ENCODE measurements at regions not wholly inside any gene's neighbourhood (a gene's known extent, or its start where the extent isn't known, plus 50 kb on each side); places are given as distances from the start of the nearest gene placed in this dataset.
"Not testable (repeated sequence)": the region's sequence is repeated elsewhere in the genome, so short reads cannot be mapped to it uniquely, and the experiment has no call there.

- ATAC-seq, result peak; percentile 78
Observed at GRCh38 chr1:192862271-192862670, 53.4 kb downstream of the RGS2 start.

- ATAC-seq, result no peak
Observed at GRCh38 chr1:192866241-192866868, 57.5 kb downstream of the RGS2 start.

DNA sequence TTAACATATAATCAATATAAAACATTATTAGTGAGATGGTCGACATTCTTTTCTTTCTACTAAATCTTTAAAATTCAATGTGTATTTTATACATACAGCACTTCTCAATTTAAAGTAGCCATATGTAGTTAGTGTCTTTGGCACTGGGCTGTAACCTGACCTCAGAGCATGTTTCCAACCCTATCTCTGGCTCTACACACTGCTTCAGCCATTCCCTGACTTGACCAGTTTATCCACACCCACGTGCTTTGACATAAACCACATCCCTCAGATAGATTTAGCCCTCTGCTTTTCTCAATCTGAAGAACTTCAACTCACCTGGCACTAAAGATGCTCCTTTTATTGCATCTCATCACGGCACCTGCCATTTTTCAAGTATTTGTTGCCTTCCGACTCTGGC is 58.3 kb downstream of the RGS2 start:
- ATAC-seq, result no peak

- ATAC-seq, result no peak
Observed at GRCh38 chr1:192869308-192869940, 60.6 kb downstream of the RGS2 start.

GRCh38 chr1:192872010-192872409 is 63.2 kb downstream of the RGS2 start:
- ATAC-seq, result no peak

DNA sequence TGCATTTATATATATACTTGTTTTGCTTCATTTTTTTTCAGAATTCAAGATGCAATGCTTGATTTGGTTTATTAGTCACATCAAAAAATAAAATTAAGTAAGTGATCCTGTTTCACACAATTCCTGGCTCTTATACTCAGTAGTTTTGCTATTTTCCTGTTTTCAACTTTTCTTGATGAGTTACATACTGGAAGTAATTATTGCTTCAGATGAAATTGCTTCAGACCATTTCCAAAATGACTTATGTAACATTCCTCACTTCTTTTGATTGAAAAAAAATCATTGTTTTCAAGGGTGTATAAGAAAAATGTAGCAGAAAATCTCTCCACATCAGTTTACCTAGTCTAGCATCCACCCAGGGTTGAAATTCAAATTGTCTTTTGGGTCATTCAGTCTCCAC is 65.0 kb downstream of the RGS2 start:
- no peak for ATAC-seq

DNA sequence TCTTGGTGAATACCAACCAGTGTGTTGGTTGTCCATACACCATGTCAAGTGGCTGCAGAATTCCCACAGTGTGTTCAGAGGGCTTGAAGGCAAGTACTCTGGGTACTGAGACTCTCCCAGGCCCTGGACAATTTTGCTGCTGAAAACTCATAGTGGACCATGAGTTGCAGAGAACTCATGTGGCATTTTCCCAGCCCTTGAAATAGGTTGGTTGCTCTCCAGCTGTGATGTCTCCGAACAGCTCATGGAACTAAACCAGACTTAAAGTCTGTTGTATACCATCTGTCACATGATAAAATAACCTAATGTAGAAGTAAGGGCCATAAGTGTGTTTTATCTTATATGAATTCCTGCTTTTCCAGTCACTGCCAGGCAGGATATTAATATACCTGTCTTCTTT is 67.8 kb downstream of the RGS2 start:
- no peak for ATAC-seq

GRCh38 chr1:192877283-192877886 is 68.5 kb downstream of the RGS2 start:
- ATAC-seq, result no peak

DNA sequence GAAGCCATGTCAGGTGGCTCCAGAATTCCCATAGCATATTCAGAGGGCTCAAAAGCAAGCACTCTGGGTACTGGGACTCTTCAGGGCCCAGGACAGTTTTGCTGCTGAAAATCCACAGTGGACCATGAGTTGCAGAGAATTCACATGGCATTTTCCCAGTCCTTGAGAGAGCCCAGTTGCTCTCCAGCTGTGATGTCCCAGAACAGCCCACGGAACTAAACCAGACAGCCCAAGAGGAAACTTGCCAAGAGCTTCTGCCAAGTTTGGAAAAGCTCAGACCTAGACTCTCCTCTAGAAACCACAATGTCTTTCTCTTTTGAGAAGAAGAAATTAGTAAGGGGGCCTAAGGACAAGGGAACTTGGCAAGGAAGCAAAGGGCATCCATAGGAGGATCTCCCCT is 69.4 kb downstream of the RGS2 start:
- no peak for ATAC-seq

DNA sequence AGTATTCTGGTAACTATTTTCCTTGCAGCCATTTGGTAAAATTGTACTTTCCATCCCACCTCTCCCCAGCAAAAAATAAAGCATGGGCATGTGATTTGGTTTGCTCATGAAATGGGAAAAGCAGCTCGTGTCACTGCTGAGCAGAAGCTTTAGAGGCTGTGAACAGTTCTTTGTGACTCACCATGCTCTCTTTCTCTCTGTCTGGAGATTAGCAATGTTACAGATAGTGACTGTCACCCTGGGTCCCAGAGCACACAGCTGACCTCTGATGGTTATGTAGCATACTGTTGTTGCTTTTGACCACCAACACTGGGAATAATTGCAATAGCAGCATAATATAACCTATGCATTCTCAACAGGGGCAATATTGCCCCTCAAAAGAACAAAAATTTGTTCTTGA is 70.6 kb downstream of the RGS2 start:
- ATAC-seq, result peak; percentile 67

GRCh38 chr1:192880231-192880630 is 71.4 kb downstream of the RGS2 start:
- ATAC-seq, result no peak

GRCh38 chr1:192884241-192884640 is 75.4 kb downstream of the RGS2 start:
- no peak for ATAC-seq

GRCh38 chr1:192885387-192885786 is 76.5 kb downstream of the RGS2 start:
- ATAC-seq, result not testable (repeated sequence)

- ATAC-seq, result no peak
Observed at GRCh38 chr1:192887426-192887825, 78.6 kb downstream of the RGS2 start.

- no peak for ATAC-seq
Observed at GRCh38 chr1:192888574-192888973, 79.7 kb downstream of the RGS2 start.

DNA sequence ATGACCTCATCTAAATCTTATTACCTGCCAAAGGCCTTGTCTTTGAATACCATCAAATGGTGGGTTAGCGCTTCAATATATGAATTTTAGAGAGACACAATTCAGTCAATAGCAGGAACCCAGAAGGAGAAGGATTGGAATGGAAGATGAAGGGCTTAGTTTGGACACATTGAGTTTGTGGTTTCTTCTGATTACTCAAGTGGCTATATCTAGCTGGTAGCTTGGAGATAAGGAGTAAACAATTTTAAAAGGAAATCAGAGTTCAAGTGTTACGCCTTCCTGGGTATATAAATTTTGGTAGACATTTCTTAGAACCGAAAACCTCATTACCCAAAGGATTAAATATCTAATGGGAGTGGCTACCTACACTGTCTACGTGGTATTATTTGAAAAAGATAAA is 80.2 kb downstream of the RGS2 start:
- ATAC-seq, result no peak

- no peak for ATAC-seq
Observed at GRCh38 chr1:192890134-192890533, 81.3 kb downstream of the RGS2 start.

DNA sequence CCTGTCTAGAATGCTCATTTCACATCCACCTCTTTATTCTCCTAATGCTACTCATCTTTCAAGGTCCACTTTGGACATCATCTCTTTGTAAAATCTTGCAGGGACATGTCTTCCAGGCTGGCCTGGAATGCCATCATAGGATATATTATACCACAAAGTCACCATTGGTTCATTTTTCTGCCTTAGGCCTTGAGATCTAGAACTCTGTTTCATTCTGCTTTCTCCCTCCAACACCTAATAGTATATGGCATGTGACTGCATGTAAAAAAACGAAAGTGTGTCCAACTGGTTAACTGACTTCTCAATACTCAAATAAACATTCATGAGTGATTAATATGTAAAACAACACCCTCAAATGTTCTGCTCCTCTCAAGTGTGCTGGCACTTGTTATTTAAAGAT is 84.1 kb downstream of the RGS2 start:
- peak; percentile 78 for ATAC-seq

GRCh38 chr1:192895487-192895886 is 86.6 kb downstream of the RGS2 start:
- not testable (repeated sequence) for ATAC-seq

GRCh38 chr1:192896376-192896775 is 87.5 kb downstream of the RGS2 start:
- no peak for ATAC-seq

DNA sequence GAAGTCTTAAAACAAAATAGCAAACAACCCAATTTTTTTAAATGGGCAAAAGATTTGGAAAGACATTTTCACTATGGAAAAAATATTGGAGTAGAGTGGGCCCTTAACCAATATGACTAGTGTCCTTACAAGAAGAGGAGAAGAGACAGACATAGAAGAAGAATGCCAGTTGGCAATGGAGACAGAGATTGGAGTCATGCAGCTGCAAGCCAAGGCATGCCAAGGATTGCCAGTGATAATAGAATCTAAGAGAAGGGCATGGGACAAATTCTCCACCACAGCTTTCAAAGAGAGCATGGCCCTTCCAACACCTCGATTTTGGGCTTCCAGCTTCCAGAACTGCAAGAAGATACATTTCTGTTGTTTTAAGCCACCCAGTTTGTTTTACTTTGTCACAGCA is 92.7 kb downstream of the RGS2 start:
- no peak for ATAC-seq

GRCh38 chr1:192903142-192903541 is 94.3 kb downstream of the RGS2 start:
- no peak for ATAC-seq

GRCh38 chr1:192904438-192904895 is 95.6 kb downstream of the RGS2 start:
- ATAC-seq, result peak; percentile 48

DNA sequence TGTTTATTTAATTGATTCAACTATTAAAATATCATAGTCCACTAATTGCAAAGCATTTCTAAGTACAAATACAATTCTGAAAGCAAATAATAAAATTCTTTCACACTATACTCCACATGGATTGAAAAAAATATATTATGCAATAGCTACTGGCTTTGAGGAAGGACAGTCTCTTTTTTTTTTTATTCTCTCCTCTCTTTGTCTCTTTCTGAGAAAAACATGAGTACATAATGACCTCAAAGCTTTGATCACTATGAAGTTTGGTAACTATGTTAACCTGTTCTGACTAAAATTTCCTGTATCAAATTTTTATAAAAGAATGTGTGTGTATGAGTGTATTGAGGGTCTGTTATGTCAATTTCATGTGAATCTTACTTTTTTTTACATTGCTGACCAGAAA is 96.2 kb downstream of the RGS2 start:
- ATAC-seq, result no peak

All from esophagus mucosa (tissue), 1 donor.